HEK293T (cell line): ENCODE measurements at regions not wholly inside any gene's neighbourhood (a gene's known extent, or its start where the extent isn't known, plus 50 kb on each side); places are given as distances from the start of the nearest gene placed in this dataset.

Source experiments
- CTCF ChIA-PET: fragments of 350-600 bp; formaldehyde crosslinking; extraction: SDS; loops from one replicate; lab custom pipeline; 2021; ENCODE audit warnings: antibody characterized with exemption, inconsistent platforms; lab: Yijun Ruan, JAX
- POLR2A ChIA-PET: fragments of 350-600 bp; formaldehyde crosslinking; extraction: SDS; loops from one replicate; lab custom pipeline; 2020; ENCODE audit warnings: antibody characterized with exemption, inconsistent platforms; lab: Yijun Ruan, JAX
- DNase-seq: peaks from one replicate; pipeline ENCODE4 v3.0.0; 2012; ENCODE audit warnings: mixed read lengths; ENCODE audit errors: extremely low spot score
- ARNT ChIP-seq: fragments of 450-650 bp; IDR thresholded peaks from 2 replicates; pipeline ENCODE4 v1.6.1; 2017; ENCODE audit warnings: mild to moderate bottlenecking
- BHLHE40 ChIP-seq: fragments of 450-650 bp; IDR thresholded peaks from 2 replicates; pipeline ENCODE4 v1.6.1; 2016; ENCODE audit warnings: mild to moderate bottlenecking, moderate library complexity, borderline replicate concordance
- CTBP1 ChIP-seq: fragments of 450-650 bp; IDR thresholded peaks from 2 replicates; pipeline ENCODE4 v1.6.1; 2016; ENCODE audit warnings: borderline replicate concordance
- ELF4 ChIP-seq: fragments of 450-650 bp; IDR thresholded peaks from 2 replicates; pipeline ENCODE4 v1.6.1; 2017; ENCODE audit warnings: antibody characterized with exemption
- FOXA1 ChIP-seq: fragments of 450-650 bp; IDR thresholded peaks from 2 replicates; pipeline ENCODE4 v1.6.1; 2016; ENCODE audit warnings: mild to moderate bottlenecking
- FOXK2 ChIP-seq: fragments of 450-650 bp; IDR thresholded peaks from 2 replicates; pipeline ENCODE4 v1.6.1; 2016; ENCODE audit warnings: mild to moderate bottlenecking
- FOXM1 ChIP-seq: fragments of 450-650 bp; IDR thresholded peaks from 2 replicates; pipeline ENCODE4 v1.6.1; 2017; ENCODE audit warnings: mild to moderate bottlenecking, borderline replicate concordance
- HDGF ChIP-seq: fragments of 450-650 bp; IDR thresholded peaks from 2 replicates; pipeline ENCODE4 v1.6.1; 2017; ENCODE audit warnings: antibody characterized with exemption, borderline replicate concordance
- L3MBTL2 ChIP-seq: fragments of 450-650 bp; conservative IDR thresholded peaks from 2 replicates; pipeline ENCODE4 v1.6.1; 2016; ENCODE audit warnings: mild to moderate bottlenecking
- LEF1 ChIP-seq: fragments of 450-650 bp; IDR thresholded peaks from 2 replicates; pipeline ENCODE4 v1.6.1; 2017; ENCODE audit warnings: mild to moderate bottlenecking, borderline replicate concordance
- NFRKB ChIP-seq: fragments of 450-650 bp; IDR thresholded peaks from 2 replicates; pipeline ENCODE4 v1.6.1; 2016; ENCODE audit warnings: mild to moderate bottlenecking, moderate library complexity
- SP1 ChIP-seq: fragments of 450-650 bp; IDR thresholded peaks from 2 replicates; pipeline ENCODE4 v1.6.1; 2017
- SUZ12 ChIP-seq: fragments of 450-650 bp; IDR thresholded peaks from 2 replicates; pipeline ENCODE4 v1.6.1; 2016; ENCODE audit warnings: mild to moderate bottlenecking
- TARDBP ChIP-seq: fragments of 450-650 bp; IDR thresholded peaks from 2 replicates; pipeline ENCODE4 v1.6.1; 2016
- ZNF384 ChIP-seq: fragments of 450-650 bp; IDR thresholded peaks from 2 replicates; pipeline ENCODE4 v1.6.1; 2016
- TF ChIP-seq, protein P1 (sequence below): fragments of 450-650 bp; IDR thresholded peaks from 2 replicates; pipeline ENCODE4 v1.6.1; 2016

DNA sequence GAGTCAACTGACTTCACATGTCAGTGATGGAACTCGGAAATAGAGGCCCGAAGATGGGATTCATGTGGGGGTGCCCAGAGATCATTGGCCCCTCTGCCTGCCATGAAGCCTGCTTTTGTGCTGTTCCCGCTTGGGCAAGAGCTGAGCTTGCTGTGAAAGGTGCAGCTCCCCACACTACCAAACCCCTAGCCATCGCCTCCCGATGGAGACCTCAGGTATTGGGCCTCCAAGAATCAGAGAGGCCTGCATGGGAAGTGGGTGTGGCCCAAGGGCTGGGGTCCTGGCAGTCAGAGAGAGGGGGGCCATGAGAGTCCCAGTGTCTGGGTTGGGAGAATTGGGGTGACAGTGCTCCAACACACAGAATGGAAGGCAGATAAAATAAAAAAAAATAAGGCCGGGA is 160.9 kb downstream of the SOD2 start:
- DNase-seq: no peak
- ChIA-PET POLR2A (no interaction called here), CTCF (interaction anchor here (0.6 to 1.6 kb wide), 2 partner anchors 279 to 359 kb away, joined by 3 read pairs; no protein-coding TSS in a partner anchor)
- TF ChIP-seq SP1 (no peak), TARDBP (no peak), FOXM1 (no peak), LEF1 (no peak), ELF4 (no peak), SUZ12 (no peak), FOXK2 (no peak)

- no peak for DNase-seq
- ChIA-PET CTCF (no interaction called here), POLR2A (no interaction called here)
- TF ChIP-seq L3MBTL2: no peak
- no peak for TF ChIP-seq LEF1
- TF ChIP-seq TARDBP: no peak
- TF ChIP-seq, protein P1, sequence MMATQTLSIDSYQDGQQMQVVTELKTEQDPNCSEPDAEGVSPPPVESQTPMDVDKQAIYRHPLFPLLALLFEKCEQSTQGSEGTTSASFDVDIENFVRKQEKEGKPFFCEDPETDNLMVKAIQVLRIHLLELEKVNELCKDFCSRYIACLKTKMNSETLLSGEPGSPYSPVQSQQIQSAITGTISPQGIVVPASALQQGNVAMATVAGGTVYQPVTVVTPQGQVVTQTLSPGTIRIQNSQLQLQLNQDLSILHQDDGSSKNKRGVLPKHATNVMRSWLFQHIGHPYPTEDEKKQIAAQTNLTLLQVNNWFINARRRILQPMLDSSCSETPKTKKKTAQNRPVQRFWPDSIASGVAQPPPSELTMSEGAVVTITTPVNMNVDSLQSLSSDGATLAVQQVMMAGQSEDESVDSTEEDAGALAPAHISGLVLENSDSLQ: no peak
Measured at GRCh38 chr6:159529934-159530333, 163.1 kb downstream of the SOD2 start.

GRCh38 chr6:159527351-159527750 is 165.7 kb downstream of the SOD2 start:
- ChIA-PET POLR2A (no interaction called here), CTCF (no interaction called here)
- DNase-seq: no peak
- TF ChIP-seq, protein P1: no peak
- TF ChIP-seq L3MBTL2: no peak
- TF ChIP-seq ZNF384: no peak

GRCh38 chr6:159525445-159526025 is 167.5 kb downstream of the SOD2 start:
- ChIA-PET CTCF (no interaction called here), POLR2A (no interaction called here)
- DNase-seq: no peak
- TF ChIP-seq L3MBTL2 (no peak), NFRKB (no peak), CTBP1 (no peak), LEF1 (no peak), BHLHE40 (no peak), HDGF (no peak), ZNF384 (no peak), ELF4 (no peak), ARNT (no peak), FOXK2 (no peak), FOXM1 (no peak), SUZ12 (no peak), TARDBP (no peak), SP1 (no peak), FOXA1 (no peak)
- TF ChIP-seq, protein P1: no peak

- TF ChIP-seq L3MBTL2 (no peak), TARDBP (no peak), FOXM1 (no peak), FOXA1 (no peak), NFRKB (no peak), ELF4 (no peak), CTBP1 (no peak), ARNT (no peak), ZNF384 (no peak), SP1 (no peak), LEF1 (no peak)
- TF ChIP-seq, protein P1: no peak
- CTCF ChIA-PET: no interaction called here
- POLR2A ChIA-PET: interaction anchor here (0.6 kb wide), 1 partner anchor 7 kb away, joined by 4 read pairs; no protein-coding TSS in a partner anchor
- no peak for DNase-seq
Measured at GRCh38 chr6:159522877-159523547, 170.0 kb downstream of the SOD2 start.

- POLR2A ChIA-PET: no interaction called here
- no peak for DNase-seq
- TF ChIP-seq HDGF (no peak), SP1 (no peak), L3MBTL2 (no peak), BHLHE40 (no peak), FOXA1 (no peak), CTBP1 (no peak), ZNF384 (no peak), LEF1 (no peak), TARDBP (no peak), SUZ12 (no peak), NFRKB (no peak), ARNT (no peak), ELF4 (no peak)
- TF ChIP-seq, protein P1: no peak
- CTCF ChIA-PET: no interaction called here
Measured at GRCh38 chr6:159521962-159522361, 171.1 kb downstream of the SOD2 start.
